ENCODE measurements at regions not wholly inside any gene's neighbourhood (a gene's known extent, or its start where the extent isn't known, plus 50 kb on each side); places are given as distances from the start of the nearest gene placed in this dataset.
"Not testable (repeated sequence)": the region's sequence is repeated elsewhere in the genome, so short reads cannot be mapped to it uniquely, and the experiment has no call there.

DNA sequence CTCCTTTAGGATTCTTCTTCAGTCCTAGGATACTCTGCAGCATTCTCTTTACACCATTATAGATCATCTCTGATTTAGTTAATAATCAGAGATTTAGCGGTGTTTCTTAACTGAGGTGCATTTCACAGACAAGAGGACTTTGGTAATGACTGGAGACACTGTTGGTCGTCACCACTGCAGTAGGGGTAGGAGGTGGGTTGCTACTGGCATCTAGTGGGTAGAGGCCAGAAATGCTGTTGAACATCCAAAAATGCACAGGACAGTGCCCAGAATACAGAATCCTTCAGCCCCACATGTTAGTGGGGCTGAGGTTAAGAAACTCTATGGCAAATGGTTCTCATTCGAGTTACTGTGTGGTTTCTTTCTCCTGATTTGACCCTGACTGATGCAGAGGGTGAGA lies 80.4 kb upstream of the LMCD1 start:
- TF ChIP-seq, protein P1, sequence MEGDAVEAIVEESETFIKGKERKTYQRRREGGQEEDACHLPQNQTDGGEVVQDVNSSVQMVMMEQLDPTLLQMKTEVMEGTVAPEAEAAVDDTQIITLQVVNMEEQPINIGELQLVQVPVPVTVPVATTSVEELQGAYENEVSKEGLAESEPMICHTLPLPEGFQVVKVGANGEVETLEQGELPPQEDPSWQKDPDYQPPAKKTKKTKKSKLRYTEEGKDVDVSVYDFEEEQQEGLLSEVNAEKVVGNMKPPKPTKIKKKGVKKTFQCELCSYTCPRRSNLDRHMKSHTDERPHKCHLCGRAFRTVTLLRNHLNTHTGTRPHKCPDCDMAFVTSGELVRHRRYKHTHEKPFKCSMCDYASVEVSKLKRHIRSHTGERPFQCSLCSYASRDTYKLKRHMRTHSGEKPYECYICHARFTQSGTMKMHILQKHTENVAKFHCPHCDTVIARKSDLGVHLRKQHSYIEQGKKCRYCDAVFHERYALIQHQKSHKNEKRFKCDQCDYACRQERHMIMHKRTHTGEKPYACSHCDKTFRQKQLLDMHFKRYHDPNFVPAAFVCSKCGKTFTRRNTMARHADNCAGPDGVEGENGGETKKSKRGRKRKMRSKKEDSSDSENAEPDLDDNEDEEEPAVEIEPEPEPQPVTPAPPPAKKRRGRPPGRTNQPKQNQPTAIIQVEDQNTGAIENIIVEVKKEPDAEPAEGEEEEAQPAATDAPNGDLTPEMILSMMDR (IDR thresholded peaks at IDR 0.05; ENCODE audit: low read length, missing control alignments) = no peak
- no peak overlapping the region for H3K4me3 ChIP-seq (replicated peaks; ENCODE audit: low read depth, low read length)
- no peak for DNase-seq (ENCODE audit: low read depth)

DNA sequence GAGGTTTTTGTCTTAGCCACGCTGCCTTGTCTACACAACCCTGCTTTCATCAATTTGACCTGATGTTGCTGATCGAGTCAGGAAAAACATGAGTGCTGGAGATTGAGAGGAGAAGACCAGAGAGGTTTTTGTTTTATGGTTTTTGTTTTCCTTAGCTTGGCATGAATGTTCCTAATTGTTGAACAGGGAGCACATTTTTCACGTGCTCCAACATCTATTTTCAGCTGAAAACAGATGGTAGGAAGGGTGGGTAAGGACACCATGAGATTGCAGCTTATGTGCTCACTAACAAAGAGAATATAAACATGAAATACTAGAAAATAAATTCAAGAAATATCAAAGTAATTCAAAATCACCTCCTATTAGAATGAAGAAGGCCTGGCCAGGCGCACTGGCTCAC lies 79.9 kb upstream of the LMCD1 start:
- TF ChIP-seq, protein P1 (IDR thresholded peaks at IDR 0.05; ENCODE audit: low read length, missing control alignments) = no peak
- no peak for DNase-seq (ENCODE audit: low read depth)
- H3K4me3 ChIP-seq (replicated peaks; ENCODE audit: low read depth, low read length) = no peak overlapping the region

DNA sequence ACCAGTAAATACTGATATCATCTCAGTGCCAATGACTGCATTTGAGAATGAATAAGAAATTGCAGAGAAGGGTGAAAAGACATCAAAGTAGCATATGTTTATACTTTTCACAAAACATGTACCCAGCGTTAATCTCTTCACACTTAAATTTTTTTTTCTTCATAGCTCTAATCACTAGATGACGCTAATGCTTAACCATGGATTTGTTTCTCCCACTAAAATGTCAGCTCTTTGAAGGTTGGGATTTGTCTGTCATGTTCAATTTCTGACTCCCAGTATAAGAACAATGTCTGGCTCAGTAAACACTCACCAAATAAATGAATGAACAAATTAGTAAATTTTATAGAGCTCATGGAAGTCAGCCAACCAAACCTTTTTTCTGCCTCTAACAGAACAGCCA lies 78.3 kb upstream of the LMCD1 start:
- no peak overlapping the region for H3K4me3 ChIP-seq (replicated peaks; ENCODE audit: low read depth, low read length)
- DNase-seq (ENCODE audit: low read depth) = no peak
- TF ChIP-seq, protein P1 (IDR thresholded peaks at IDR 0.05; ENCODE audit: low read length, missing control alignments) = no peak

DNA sequence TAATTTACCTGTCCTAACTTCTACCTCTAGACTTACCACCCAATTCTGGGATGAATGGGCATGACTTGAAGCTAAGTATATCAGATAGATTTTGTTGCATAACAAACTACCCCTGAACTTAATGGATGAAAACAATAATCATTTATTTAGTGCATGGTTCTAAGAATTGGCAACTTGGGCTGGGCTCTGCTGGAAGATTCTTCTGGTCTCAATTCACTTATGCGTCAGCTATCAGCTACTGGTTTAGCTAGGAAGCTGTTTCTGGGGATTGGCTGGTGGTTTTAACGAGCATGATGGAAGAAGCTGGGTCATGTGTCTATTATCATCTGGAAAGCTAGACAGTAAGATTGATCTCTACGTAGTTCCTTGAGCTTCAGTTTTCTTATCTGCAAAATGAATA lies 77.3 kb upstream of the LMCD1 start:
- no peak for DNase-seq (ENCODE audit: low read depth)
- TF ChIP-seq, protein P1 (IDR thresholded peaks at IDR 0.05; ENCODE audit: low read length, missing control alignments) = no peak
- no peak overlapping the region for H3K4me3 ChIP-seq (replicated peaks; ENCODE audit: low read depth, low read length)

DNA sequence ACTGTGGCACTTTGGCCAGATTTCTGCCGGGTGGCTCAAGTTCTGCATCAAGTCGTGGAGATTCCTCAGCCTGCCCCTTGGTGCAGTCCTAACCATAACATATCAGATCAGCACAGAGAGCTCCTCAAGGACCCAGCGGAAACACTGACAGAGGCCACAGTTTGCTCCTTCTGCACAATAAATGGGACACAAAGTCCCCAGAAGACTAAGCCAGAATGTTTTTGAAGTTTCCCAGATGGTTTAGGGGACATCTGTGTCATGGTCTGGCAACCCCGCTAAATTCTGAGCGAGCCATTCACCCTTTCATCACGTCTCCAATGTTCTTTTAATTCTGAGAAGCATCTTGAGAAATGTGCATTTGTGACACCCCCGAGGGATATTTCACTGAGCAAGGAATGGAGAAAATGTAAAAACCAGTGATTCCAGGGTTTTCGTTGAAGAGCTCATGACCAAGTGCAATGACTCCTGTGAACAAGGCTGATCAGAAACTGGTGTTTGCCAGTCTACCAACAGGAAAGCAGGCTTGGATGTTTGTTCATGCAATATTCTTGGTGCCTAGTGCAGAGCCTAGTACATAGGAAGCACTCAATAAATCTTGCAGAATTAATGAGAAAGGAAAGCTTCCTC lies 64.8 kb upstream of the LMCD1 start:
- DNase-seq (ENCODE audit: low read depth) = no peak
- TF ChIP-seq, protein P1 (IDR thresholded peaks at IDR 0.05; ENCODE audit: low read length, missing control alignments) = no peak
- no peak overlapping the region for H3K4me3 ChIP-seq (replicated peaks; ENCODE audit: low read depth, low read length)

DNA sequence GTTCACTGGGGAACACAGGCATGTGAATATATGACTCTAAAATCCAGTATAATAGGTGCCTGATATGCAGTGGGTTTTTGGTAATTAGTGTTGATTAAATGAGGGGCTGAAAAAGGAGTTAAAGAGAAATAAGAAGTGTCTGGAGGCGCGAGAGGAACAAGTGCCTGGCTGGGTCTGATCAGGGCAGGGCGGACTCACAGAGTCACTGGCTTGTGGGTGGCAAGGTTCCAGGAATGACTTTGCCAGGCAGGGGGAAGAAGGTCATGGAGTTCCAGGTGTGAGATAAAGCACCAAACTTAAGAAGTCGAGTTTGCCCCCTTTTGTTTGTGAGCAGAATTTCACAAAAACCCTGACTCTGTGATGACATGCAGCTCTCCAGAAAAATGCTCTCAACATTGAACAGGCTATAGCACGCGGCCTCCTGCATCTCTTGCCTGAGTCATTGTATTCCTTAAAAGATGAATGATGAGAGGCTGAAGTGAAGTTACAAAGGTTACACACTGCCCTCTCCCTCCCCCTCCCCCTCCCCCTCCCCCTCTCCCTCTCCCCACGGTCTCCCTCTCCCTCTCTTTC lies 63.0 kb upstream of the LMCD1 start:
- no peak for DNase-seq (ENCODE audit: low read depth)
- no peak overlapping the region for H3K4me3 ChIP-seq (replicated peaks; ENCODE audit: low read depth, low read length)
- TF ChIP-seq, protein P1 (IDR thresholded peaks at IDR 0.05; ENCODE audit: low read length, missing control alignments) = no peak

DNA sequence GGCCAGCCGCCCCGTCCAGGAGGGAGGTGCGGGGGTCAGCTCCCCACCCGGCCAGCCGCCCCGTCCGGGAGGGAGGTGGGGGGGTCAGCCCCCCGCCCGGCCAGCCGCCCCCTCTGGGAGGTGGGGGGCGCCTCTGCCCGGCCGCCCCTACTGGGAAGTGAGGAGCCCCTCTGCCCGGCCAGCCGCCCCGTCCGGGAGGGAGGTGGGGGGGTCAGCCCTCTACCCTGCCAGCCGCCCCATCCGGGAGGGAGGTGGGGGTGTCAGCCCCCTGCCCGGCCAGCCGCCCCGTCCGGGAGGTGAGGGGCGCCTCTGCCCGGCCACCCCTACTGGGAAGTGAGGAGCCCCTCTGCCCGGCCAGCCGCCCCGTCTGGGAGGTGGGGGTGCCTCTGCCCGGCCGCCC lies 61.5 kb upstream of the LMCD1 start:
- H3K4me3 ChIP-seq (replicated peaks; ENCODE audit: low read depth, low read length); DNase-seq (ENCODE audit: low read depth): not testable (repeated sequence)
